ENCODE measurements at regions not wholly inside any gene's neighbourhood (a gene's known extent, or its start where the extent isn't known, plus 50 kb on each side); places are given as distances from the start of the nearest gene placed in this dataset.

DNA sequence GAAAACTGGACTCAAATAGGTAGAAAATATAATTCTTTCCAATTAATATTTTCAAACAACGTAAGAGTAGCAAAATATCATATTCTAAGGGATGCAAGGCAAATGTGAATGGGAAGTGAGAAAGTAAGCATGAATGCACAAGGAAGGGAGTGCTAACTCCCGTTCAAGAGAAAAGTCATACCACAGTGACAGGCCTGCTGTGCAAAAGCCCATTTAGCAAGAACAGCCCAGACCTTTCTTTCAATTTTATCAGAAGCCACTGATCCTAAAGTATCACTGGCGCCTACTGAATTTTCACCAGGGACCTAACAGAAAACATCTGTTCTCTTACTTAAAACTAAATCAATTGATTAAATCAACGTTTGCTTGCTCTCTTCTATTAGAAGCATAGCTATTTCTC, 157.9 kb upstream of the DKK2 start:
- TF ChIP-seq, protein P1, sequence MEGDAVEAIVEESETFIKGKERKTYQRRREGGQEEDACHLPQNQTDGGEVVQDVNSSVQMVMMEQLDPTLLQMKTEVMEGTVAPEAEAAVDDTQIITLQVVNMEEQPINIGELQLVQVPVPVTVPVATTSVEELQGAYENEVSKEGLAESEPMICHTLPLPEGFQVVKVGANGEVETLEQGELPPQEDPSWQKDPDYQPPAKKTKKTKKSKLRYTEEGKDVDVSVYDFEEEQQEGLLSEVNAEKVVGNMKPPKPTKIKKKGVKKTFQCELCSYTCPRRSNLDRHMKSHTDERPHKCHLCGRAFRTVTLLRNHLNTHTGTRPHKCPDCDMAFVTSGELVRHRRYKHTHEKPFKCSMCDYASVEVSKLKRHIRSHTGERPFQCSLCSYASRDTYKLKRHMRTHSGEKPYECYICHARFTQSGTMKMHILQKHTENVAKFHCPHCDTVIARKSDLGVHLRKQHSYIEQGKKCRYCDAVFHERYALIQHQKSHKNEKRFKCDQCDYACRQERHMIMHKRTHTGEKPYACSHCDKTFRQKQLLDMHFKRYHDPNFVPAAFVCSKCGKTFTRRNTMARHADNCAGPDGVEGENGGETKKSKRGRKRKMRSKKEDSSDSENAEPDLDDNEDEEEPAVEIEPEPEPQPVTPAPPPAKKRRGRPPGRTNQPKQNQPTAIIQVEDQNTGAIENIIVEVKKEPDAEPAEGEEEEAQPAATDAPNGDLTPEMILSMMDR (IDR thresholded peaks at IDR 0.05): no peak
- intact Hi-C loops (cut with DNase I): no loop called here
- no peak for ATAC-seq
- no peak for DNase-seq
- H3K9me3 ChIP-seq: no peaks in the 10 kb centered on the region
- no peaks in the 10 kb centered on the region for H3K4me1 ChIP-seq
- H3K4me3 ChIP-seq: no peak overlapping the region
- H3K36me3 ChIP-seq: no peaks in the 10 kb centered on the region
- H3K27me3 ChIP-seq (ENCODE audit: low read depth): no peaks in the 10 kb centered on the region
- H3K27ac ChIP-seq: no peak overlapping the region

DNA sequence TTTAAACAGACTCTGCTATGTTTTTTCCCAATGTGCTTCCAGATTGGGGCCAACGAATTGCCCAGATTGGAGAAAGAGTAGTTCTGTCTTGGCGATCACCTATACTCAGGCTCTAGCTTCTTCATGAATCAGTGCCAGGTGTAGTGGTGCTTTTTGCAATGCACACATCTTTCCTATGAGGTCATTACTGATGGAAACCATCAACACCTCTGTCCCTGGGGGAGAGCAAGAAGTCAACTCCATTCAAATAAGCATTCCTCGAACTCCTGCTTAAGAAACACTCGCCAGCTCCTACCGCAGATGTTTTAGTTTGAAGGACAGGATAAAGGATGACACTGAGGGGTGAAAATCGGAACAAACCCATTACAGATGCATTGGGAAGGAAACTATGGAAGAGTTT, 156.5 kb upstream of the DKK2 start:
- Histone ChIP-seq H3K27me3 (ENCODE audit: low read depth) (no peaks in the 10 kb centered on the region), H3K27ac (no peak overlapping the region), H3K4me1 (no peaks in the 10 kb centered on the region), H3K4me3 (no peak overlapping the region), H3K36me3 (no peaks in the 10 kb centered on the region), H3K9me3 (no peaks in the 10 kb centered on the region)
- DNase-seq (no peak), ATAC-seq (no peak)
- TF ChIP-seq, protein P1 (IDR thresholded peaks at IDR 0.05): no peak
- intact Hi-C loops (cut with DNase I): no loop called here

DNA sequence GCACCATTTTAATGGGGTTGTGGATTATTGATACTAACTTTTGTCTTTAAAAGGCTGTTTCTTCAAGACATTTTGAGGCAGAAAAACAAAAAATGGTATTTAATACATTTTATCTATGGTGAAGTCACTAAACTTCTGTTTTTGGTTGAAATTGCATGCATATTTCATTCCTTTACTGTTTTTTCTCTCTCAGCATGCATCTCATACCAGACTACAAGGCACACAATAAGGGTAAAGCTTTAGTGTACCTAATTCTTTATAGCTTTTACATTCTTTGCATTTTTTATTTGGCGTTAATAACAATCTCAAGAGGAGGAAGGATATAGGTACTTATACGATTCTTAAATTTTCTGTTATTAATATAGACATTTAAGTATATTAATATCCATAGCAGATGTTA, 151.0 kb upstream of the DKK2 start:
- Histone ChIP-seq H3K4me3 (no peak overlapping the region), H3K36me3 (no peaks in the 10 kb centered on the region), H3K27ac (no peak overlapping the region), H3K9me3 (no peaks in the 10 kb centered on the region), H3K4me1 (no peaks in the 10 kb centered on the region), H3K27me3 (ENCODE audit: low read depth) (no peaks in the 10 kb centered on the region)
- TF ChIP-seq, protein P1 (IDR thresholded peaks at IDR 0.05): no peak
- DNase-seq: no peak
- no peak for ATAC-seq
- intact Hi-C loops (cut with DNase I): no loop called here

DNA sequence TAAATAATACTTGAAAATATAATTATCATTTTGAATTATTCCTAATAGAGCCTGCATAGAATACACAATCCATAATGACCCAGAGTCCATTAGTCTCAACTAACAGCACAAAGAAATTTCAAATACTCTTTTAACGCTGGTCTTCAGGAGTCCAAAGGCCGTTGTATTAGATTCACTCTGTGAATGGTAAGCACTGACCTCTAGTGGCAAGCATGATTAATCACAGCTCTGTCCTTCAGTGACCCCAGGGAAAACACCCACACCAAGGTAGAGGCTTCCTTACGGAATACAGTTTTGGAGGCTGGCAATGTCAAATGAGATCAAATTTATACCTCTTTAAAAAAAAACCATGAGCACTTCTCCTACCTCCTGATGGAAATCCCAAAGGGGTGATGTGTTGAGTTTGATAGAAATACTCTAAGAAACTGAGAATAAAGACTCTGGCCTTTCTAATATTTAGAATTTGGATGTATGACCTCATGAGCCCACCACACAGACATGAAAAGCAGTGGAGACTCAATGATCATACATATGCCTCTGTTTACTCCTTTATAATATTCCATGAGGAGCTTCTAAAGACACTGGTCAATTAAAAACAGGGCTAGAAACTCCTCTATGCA, 147.2 kb upstream of the DKK2 start:
- Histone ChIP-seq H3K9me3 (no peaks in the 10 kb centered on the region), H3K36me3 (no peaks in the 10 kb centered on the region), H3K4me1 (no peaks in the 10 kb centered on the region), H3K27me3 (ENCODE audit: low read depth) (no peaks in the 10 kb centered on the region), H3K4me3 (no peak overlapping the region), H3K27ac (no peak overlapping the region)
- ATAC-seq (peak; percentile 87 to 90), DNase-seq (no peak)
- intact Hi-C loops (cut with DNase I): no loop called here
- TF ChIP-seq, protein P1 (IDR thresholded peaks at IDR 0.05): peak; percentile 70

DNA sequence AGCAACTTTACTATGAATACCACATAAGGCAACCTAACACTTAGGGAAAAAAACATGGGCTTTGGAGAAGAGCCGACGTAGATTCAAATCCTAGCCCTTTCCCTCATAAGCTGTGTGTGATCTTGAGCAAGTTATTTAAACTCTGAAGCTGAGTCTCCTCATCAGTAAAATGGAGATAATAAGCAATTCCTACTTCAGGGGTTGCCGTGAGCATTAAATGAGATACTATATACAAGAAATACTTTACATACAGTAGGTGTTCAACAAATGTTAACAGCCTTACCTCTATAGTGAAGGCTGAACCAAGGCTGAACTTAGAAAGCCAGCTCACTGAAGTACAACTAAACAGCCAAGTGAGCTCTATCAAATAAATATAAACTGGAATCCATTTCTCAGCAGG, 146.2 kb upstream of the DKK2 start:
- DNase-seq: no peak
- no peak overlapping the region for H3K4me3 ChIP-seq
- no peaks in the 10 kb centered on the region for H3K9me3 ChIP-seq
- H3K4me1 ChIP-seq: no peaks in the 10 kb centered on the region
- intact Hi-C loops (cut with DNase I): no loop called here
- no peak overlapping the region for H3K27ac ChIP-seq
- no peaks in the 10 kb centered on the region for H3K36me3 ChIP-seq
- no peaks in the 10 kb centered on the region for H3K27me3 ChIP-seq (ENCODE audit: low read depth)
- ATAC-seq: no peak
- TF ChIP-seq, protein P1 (IDR thresholded peaks at IDR 0.05): no peak

Measured in lower lobe of right lung (tissue), 2 donors.